ENCODE measurements at regions not wholly inside any gene's neighbourhood (a gene's known extent, or its start where the extent isn't known, plus 50 kb on each side); places are given as distances from the start of the nearest gene placed in this dataset.

- ChIA-PET POLR2A (no interaction called here), CTCF (no interaction called here)
- TF ChIP-seq BHLHE40 (IDR thresholded peaks at IDR 0.05; ENCODE audit: borderline replicate concordance) = no peak
- DNase-seq (ENCODE audit: extremely low spot score) = no peak
Measured at GRCh38 chr1:147473733-147474049, 67.6 kb upstream of the BCL9 start.

GRCh38 chr1:147475488-147475887 lies 65.8 kb upstream of the BCL9 start:
- CTCF ChIA-PET = no interaction called here
- no peak for TF ChIP-seq FOXK2 (IDR thresholded peaks at IDR 0.05)
- POLR2A ChIA-PET = no interaction called here

GRCh38 chr1:147478521-147478920 lies 62.8 kb upstream of the BCL9 start:
- TF ChIP-seq HDGF (IDR thresholded peaks at IDR 0.05; ENCODE audit: borderline replicate concordance) = no peak
- no peak for TF ChIP-seq FOXK2 (IDR thresholded peaks at IDR 0.05)
- no peak for TF ChIP-seq PKNOX1 (IDR thresholded peaks at IDR 0.05)
- TF ChIP-seq FOXM1 (IDR thresholded peaks at IDR 0.05; ENCODE audit: borderline replicate concordance) = no peak
- TF ChIP-seq SUZ12 (IDR thresholded peaks at IDR 0.05) = no peak
- POLR2A ChIA-PET = no interaction called here
- CTCF ChIA-PET = no interaction called here
- no peak for DNase-seq (ENCODE audit: extremely low spot score)

More at GRCh38 chr1:147475488-147475887, 65.8 kb upstream of the BCL9 start:
- DNase-seq (ENCODE audit: extremely low spot score) = no peak

GRCh38 chr1:147479864-147480564 lies 61.3 kb upstream of the BCL9 start:
- CTCF ChIA-PET = interaction anchor here (0.6 kb wide), 1 partner anchor 187 kb away, joined by 3 read pairs; no protein-coding TSS in a partner anchor
- TF ChIP-seq FOXK2 (IDR thresholded peaks at IDR 0.05) = no peak

GRCh38 chr1:147480565-147480935 lies 60.8 kb upstream of the BCL9 start:
- no peak for DNase-seq (ENCODE audit: extremely low spot score)
- TF ChIP-seq SP1 (IDR thresholded peaks at IDR 0.05) (no peak), BHLHE40 (IDR thresholded peaks at IDR 0.05; ENCODE audit: borderline replicate concordance) (no peak), SUZ12 (IDR thresholded peaks at IDR 0.05) (no peak), HDGF (IDR thresholded peaks at IDR 0.05; ENCODE audit: borderline replicate concordance) (no peak), ELF4 (IDR thresholded peaks at IDR 0.05) (no peak), L3MBTL2 (conservative IDR thresholded peaks at IDR 0.05) (no peak), CTBP1 (IDR thresholded peaks at IDR 0.05; ENCODE audit: borderline replicate concordance) (no peak), ZNF384 (IDR thresholded peaks at IDR 0.05) (no peak), FOXM1 (IDR thresholded peaks at IDR 0.05; ENCODE audit: borderline replicate concordance) (no peak), LEF1 (IDR thresholded peaks at IDR 0.05; ENCODE audit: borderline replicate concordance) (no peak), FOXK2 (IDR thresholded peaks at IDR 0.05) (no peak), NFRKB (IDR thresholded peaks at IDR 0.05) (no peak), ARNT (IDR thresholded peaks at IDR 0.05) (no peak), PKNOX1 (IDR thresholded peaks at IDR 0.05) (no peak), FOXA1 (IDR thresholded peaks at IDR 0.05) (no peak), TARDBP (IDR thresholded peaks at IDR 0.05) (no peak)
- ChIA-PET POLR2A (no interaction called here), CTCF (interaction anchor here (0.6 kb wide), 1 partner anchor 188 kb away, joined by 3 read pairs; no protein-coding TSS in a partner anchor)

More at GRCh38 chr1:147479864-147480564, 61.3 kb upstream of the BCL9 start:
- no peak for DNase-seq (ENCODE audit: extremely low spot score)
- POLR2A ChIA-PET = no interaction called here

- TF ChIP-seq SP1 (IDR thresholded peaks at IDR 0.05) = no peak
- TF ChIP-seq ARNT (IDR thresholded peaks at IDR 0.05) = no peak
- TF ChIP-seq HDGF (IDR thresholded peaks at IDR 0.05; ENCODE audit: borderline replicate concordance) = no peak
- no peak for TF ChIP-seq FOXK2 (IDR thresholded peaks at IDR 0.05)
- TF ChIP-seq BHLHE40 (IDR thresholded peaks at IDR 0.05; ENCODE audit: borderline replicate concordance) = no peak
- no peak for TF ChIP-seq FOXA1 (IDR thresholded peaks at IDR 0.05)
- no peak for TF ChIP-seq CTBP1 (IDR thresholded peaks at IDR 0.05; ENCODE audit: borderline replicate concordance)
- no peak for TF ChIP-seq SUZ12 (IDR thresholded peaks at IDR 0.05)
- TF ChIP-seq ZNF384 (IDR thresholded peaks at IDR 0.05) = no peak
- TF ChIP-seq NFRKB (IDR thresholded peaks at IDR 0.05) = no peak
- no peak for TF ChIP-seq L3MBTL2 (conservative IDR thresholded peaks at IDR 0.05)
- ChIA-PET CTCF (interaction anchor here (0.5 to 0.6 kb wide), 2 partner anchors 45 to 97 kb away, joined by 3 to 4 read pairs; no protein-coding TSS in a partner anchor), POLR2A (no interaction called here)
- no peak for DNase-seq (ENCODE audit: extremely low spot score)
Measured at GRCh38 chr1:147486876-147487656, 54.2 kb upstream of the BCL9 start.

GRCh38 chr1:147491098-147491497 lies 50.2 kb upstream of the BCL9 start:
- no peak for DNase-seq (ENCODE audit: extremely low spot score)
- ChIA-PET POLR2A (no interaction called here), CTCF (interaction anchor here (0.7 to 1.1 kb wide), 3 partner anchors 74 to 402 kb away, joined by 4 read pairs; no protein-coding TSS in a partner anchor)
- TF ChIP-seq BHLHE40 (IDR thresholded peaks at IDR 0.05; ENCODE audit: borderline replicate concordance) = no peak
- TF ChIP-seq ZNF384 (IDR thresholded peaks at IDR 0.05) = no peak
- TF ChIP-seq FOXM1 (IDR thresholded peaks at IDR 0.05; ENCODE audit: borderline replicate concordance) = no peak
- no peak for TF ChIP-seq FOXA1 (IDR thresholded peaks at IDR 0.05)
- TF ChIP-seq TARDBP (IDR thresholded peaks at IDR 0.05) = no peak
- no peak for TF ChIP-seq SP1 (IDR thresholded peaks at IDR 0.05)
- no peak for TF ChIP-seq ARNT (IDR thresholded peaks at IDR 0.05)
- no peak for TF ChIP-seq FOXK2 (IDR thresholded peaks at IDR 0.05)
- no peak for TF ChIP-seq LEF1 (IDR thresholded peaks at IDR 0.05; ENCODE audit: borderline replicate concordance)
- TF ChIP-seq NFRKB (IDR thresholded peaks at IDR 0.05) = no peak
- TF ChIP-seq PKNOX1 (IDR thresholded peaks at IDR 0.05) = no peak

Data from HEK293T (cell line).